ENCODE measurements at regions not wholly inside any gene's neighbourhood (a gene's known extent, or its start where the extent isn't known, plus 50 kb on each side); places are given as distances from the start of the nearest gene placed in this dataset.

DNA sequence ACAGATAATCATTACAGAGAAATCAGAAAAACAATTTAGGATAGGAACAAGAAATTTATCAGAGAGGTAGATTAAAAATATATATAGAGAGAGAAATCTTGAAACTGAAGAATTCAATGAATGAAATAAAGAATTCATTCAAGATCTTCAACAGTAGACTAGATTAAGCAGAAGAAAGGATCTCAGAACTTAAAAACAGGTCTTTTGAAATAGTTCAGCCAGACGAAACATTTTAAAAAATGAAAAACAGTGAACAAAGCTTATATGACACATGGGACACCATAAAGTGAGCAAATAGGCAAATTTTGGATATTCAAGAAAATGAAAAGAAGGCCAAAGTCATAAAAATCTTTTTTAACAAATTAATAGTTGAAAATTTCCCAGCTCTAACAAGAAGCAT is 138.8 kb downstream of the CASP12 start:
- no peak overlapping the region for H3K9ac ChIP-seq (ENCODE audit: low read depth, low read length)
- H2BK5ac ChIP-seq (ENCODE audit: low read depth, low read length, poor library complexity, severe bottlenecking), result no peak overlapping the region
- no peak for TF ChIP-seq CHD1 (IDR thresholded peaks at IDR 0.05; ENCODE audit: low read depth, low read length)
- no peak for TF ChIP-seq SMC3 (IDR thresholded peaks at IDR 0.05; ENCODE audit: low read depth, low read length)
- TF ChIP-seq BHLHE40 (IDR thresholded peaks at IDR 0.05; ENCODE audit: low read depth, low read length), result no peak
- no peak for TF ChIP-seq ELK1 (IDR thresholded peaks at IDR 0.05; ENCODE audit: borderline replicate concordance, low read depth, low read length)
- no peak for TF ChIP-seq RAD21 (IDR thresholded peaks at IDR 0.05; ENCODE audit: low read length)
- no peak for TF ChIP-seq NFE2L2 (IDR thresholded peaks at IDR 0.05; ENCODE audit: low read depth, low read length)
- no peak overlapping the region for H2BK120ac ChIP-seq (ENCODE audit: low read depth, low read length)
- no peak overlapping the region for H2BK20ac ChIP-seq (ENCODE audit: low read depth, low read length)
- no peak overlapping the region for H3K4me2 ChIP-seq (ENCODE audit: low read depth, low read length)
- intact Hi-C loops (cut with micrococcal nuclease), result no loop called here
- H3K18ac ChIP-seq (ENCODE audit: low read depth, low read length), result no peak overlapping the region
- H2AK5ac ChIP-seq (ENCODE audit: low read depth, low read length), result no peak overlapping the region
- no peak overlapping the region for H2AK9ac ChIP-seq (replicated peaks; ENCODE audit: low read depth, low read length, poor library complexity)
- no peak overlapping the region for H4K8ac ChIP-seq (ENCODE audit: low read depth in 2 of 2, low read length in 2 of 2)
- H3K9me3 ChIP-seq (ENCODE audit: control insufficient read depth, insufficient read depth, low read length), result peaks cover 2% of the 10 kb centered on the region
- peaks cover 3% of the 10 kb centered on the region; the same call in 1 of the 2 replicates for H3K9me1 ChIP-seq (ENCODE audit: insufficient read depth, low read length)
- no peaks in the 10 kb centered on the region for H3K36me3 ChIP-seq (ENCODE audit: control insufficient read depth, insufficient read depth, low read length)
- no peak overlapping the region for H3K4ac ChIP-seq (ENCODE audit: low read depth, low read length)
- no peaks in the 10 kb centered on the region for H3K79me1 ChIP-seq (ENCODE audit: low read depth in 1 of 2, low read length in 2 of 2)
- H3K27ac ChIP-seq (ENCODE audit: insufficient read depth, low read length), result no peak overlapping the region
- ATAC-seq (ENCODE audit: low read depth) (no peak), DNase-seq (no peak)
- H3K4me3 ChIP-seq (ENCODE audit: insufficient read depth, low read depth, low read length), result no peak overlapping the region
- no peak overlapping the region for H4K5ac ChIP-seq (ENCODE audit: low read depth, low read length)
- H3K23ac ChIP-seq (ENCODE audit: low read depth, low read length), result no peak overlapping the region
- POLR2A ChIA-PET (ENCODE audit: unreplicated experiment), result no interaction called here
- no peak overlapping the region for H3K14ac ChIP-seq (replicated peaks; ENCODE audit: low read depth, low read length)
- no peaks in the 10 kb centered on the region for H4K20me1 ChIP-seq (ENCODE audit: insufficient read depth, low read length)
- H3K4me1 ChIP-seq (ENCODE audit: control insufficient read depth, insufficient read depth, low read length), result no peaks in the 10 kb centered on the region
- no peak overlapping the region for H2BK15ac ChIP-seq (ENCODE audit: low read depth, low read length)
- WGBS, 2 experiments (ENCODE audit: extremely low coverage in 2 of 2, insufficient read length in 1 of 2), result no CpG with 5 or more reads among the region's 1 CpG
- H4K91ac ChIP-seq (ENCODE audit: insufficient read depth, low read depth, low read length), result no peak overlapping the region
- dilution Hi-C loops (cut with HindIII; ENCODE audit: low sequenced_read_pairs, unreplicated experiment), result no loop called here
- no peak overlapping the region for H3K56ac ChIP-seq (ENCODE audit: extremely low read depth, insufficient read depth, low read length)
- in situ Hi-C loops (cut with MboI; ENCODE audit: low sequenced_read_pairs), result no loop called here
- H2AFZ ChIP-seq (replicated peaks; ENCODE audit: low read length, poor library complexity), result no peak overlapping the region
- CTCF ChIA-PET, result no interaction called here
- H3K27me3 ChIP-seq (ENCODE audit: control insufficient read depth, insufficient read depth, low read length), result no peaks in the 10 kb centered on the region
- BruUV-seq (replicated peaks), result no TSS peak

Measured in IMR-90 (cell line).